DND-41 (cell line): ENCODE measurements at regions not wholly inside any gene's neighbourhood (a gene's known extent, or its start where the extent isn't known, plus 50 kb on each side); places are given as distances from the start of the nearest gene placed in this dataset.

ENCODE experiments used
- EZH2 ChIP-seq: IDR thresholded peaks from 3 replicates; pipeline ENCODE4 v1.6.1; 2012; ENCODE audit warnings: borderline replicate concordance, low read depth, mild to moderate bottlenecking, moderate library complexity, low read length, inconsistent platforms; ENCODE audit not compliant: severe bottlenecking
- TF ChIP-seq, protein P1 (sequence below): IDR thresholded peaks from 2 replicates; pipeline ENCODE4 v1.5.1; 2012; ENCODE audit warnings: borderline replicate concordance, low read length, moderate library complexity, mild to moderate bottlenecking; ENCODE audit not compliant: poor library complexity, severe bottlenecking; ENCODE audit errors: extremely low read depth

DNA sequence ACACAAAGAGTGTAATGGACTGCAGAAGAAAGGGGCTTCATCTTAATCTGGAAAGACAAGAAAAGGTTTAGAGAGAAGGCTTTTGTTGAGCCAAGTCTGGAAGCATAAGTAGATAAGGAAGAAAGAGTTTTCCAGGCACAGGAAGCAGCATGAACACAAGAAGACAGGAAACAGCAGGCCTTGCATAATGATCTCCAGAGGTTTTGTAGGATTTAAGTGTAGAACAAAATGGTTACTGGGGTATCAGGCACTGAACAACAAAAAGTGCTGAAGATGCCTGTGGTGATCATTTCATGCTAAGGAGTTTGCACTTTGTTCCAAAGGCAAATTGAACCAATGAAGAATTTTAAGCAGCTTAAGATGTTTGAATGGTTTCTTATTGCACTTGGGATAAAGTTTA is 281.6 kb upstream of the TANK start:
- TF ChIP-seq, protein P1, sequence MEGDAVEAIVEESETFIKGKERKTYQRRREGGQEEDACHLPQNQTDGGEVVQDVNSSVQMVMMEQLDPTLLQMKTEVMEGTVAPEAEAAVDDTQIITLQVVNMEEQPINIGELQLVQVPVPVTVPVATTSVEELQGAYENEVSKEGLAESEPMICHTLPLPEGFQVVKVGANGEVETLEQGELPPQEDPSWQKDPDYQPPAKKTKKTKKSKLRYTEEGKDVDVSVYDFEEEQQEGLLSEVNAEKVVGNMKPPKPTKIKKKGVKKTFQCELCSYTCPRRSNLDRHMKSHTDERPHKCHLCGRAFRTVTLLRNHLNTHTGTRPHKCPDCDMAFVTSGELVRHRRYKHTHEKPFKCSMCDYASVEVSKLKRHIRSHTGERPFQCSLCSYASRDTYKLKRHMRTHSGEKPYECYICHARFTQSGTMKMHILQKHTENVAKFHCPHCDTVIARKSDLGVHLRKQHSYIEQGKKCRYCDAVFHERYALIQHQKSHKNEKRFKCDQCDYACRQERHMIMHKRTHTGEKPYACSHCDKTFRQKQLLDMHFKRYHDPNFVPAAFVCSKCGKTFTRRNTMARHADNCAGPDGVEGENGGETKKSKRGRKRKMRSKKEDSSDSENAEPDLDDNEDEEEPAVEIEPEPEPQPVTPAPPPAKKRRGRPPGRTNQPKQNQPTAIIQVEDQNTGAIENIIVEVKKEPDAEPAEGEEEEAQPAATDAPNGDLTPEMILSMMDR = no peak
- no peak for TF ChIP-seq EZH2
